ENCODE measurements at regions not wholly inside any gene's neighbourhood (a gene's known extent, or its start where the extent isn't known, plus 50 kb on each side); places are given as distances from the start of the nearest gene placed in this dataset.

- TF ChIP-seq EZH2 (IDR thresholded peaks at IDR 0.05; ENCODE audit: insufficient read depth, poor library complexity, severe bottlenecking), result no peak
- no peak for TF ChIP-seq EZH2phosphoT487 (IDR thresholded peaks at IDR 0.05; ENCODE audit: insufficient read depth, low read depth)
Observed at GRCh38 chr1:229928767-229929166, 138.3 kb upstream of the GALNT2 start.

Measured in GM23248 (cell line).